ENCODE measurements at regions not wholly inside any gene's neighbourhood (a gene's known extent, or its start where the extent isn't known, plus 50 kb on each side); places are given as distances from the start of the nearest gene placed in this dataset.

- no peak for DNase-seq (ENCODE audit: low spot score)
Measured at GRCh38 chr2:126793885-126794613, 104.6 kb upstream of the TEX51 start.

- DNase-seq (ENCODE audit: low spot score), result no peak
Measured at GRCh38 chr2:126795656-126796055, 103.0 kb upstream of the TEX51 start.

GRCh38 chr2:126796931-126797621 lies 101.6 kb upstream of the TEX51 start:
- DNase-seq (ENCODE audit: low spot score), result no peak

- DNase-seq (ENCODE audit: low spot score), result no peak
Measured at GRCh38 chr2:126797622-126798275, 100.9 kb upstream of the TEX51 start.

GRCh38 chr2:126798276-126799140 lies 100.2 kb upstream of the TEX51 start:
- DNase-seq (ENCODE audit: low spot score), result no peak

- DNase-seq (ENCODE audit: low spot score), result no peak
Measured at GRCh38 chr2:126799301-126799700, 99.4 kb upstream of the TEX51 start.

GRCh38 chr2:126801473-126801872 lies 97.2 kb upstream of the TEX51 start:
- no peak for DNase-seq (ENCODE audit: low spot score)

GRCh38 chr2:126802316-126802715 lies 96.4 kb upstream of the TEX51 start:
- no peak for DNase-seq (ENCODE audit: low spot score)

GRCh38 chr2:126802774-126803433 lies 95.8 kb upstream of the TEX51 start:
- no peak for DNase-seq (ENCODE audit: low spot score)

GRCh38 chr2:126803434-126803775 lies 95.3 kb upstream of the TEX51 start:
- DNase-seq (ENCODE audit: low spot score), result no peak

GRCh38 chr2:126804347-126804746 lies 94.3 kb upstream of the TEX51 start:
- DNase-seq (ENCODE audit: low spot score), result no peak

GRCh38 chr2:126808929-126809328 lies 89.8 kb upstream of the TEX51 start:
- DNase-seq (ENCODE audit: low spot score), result no peak

- DNase-seq (ENCODE audit: low spot score), result no peak
Measured at GRCh38 chr2:126809340-126809739, 89.3 kb upstream of the TEX51 start.

- DNase-seq (ENCODE audit: low spot score), result no peak
Measured at GRCh38 chr2:126810001-126810400, 88.7 kb upstream of the TEX51 start.

GRCh38 chr2:126811101-126811500 lies 87.6 kb upstream of the TEX51 start:
- DNase-seq (ENCODE audit: low spot score), result no peak

- DNase-seq (ENCODE audit: low spot score), result no peak
Measured at GRCh38 chr2:126817172-126817571, 81.5 kb upstream of the TEX51 start.

- DNase-seq (ENCODE audit: low spot score), result no peak
Measured at GRCh38 chr2:126822115-126822514, 76.6 kb upstream of the TEX51 start.

GRCh38 chr2:126822921-126823320 lies 75.8 kb upstream of the TEX51 start:
- no peak for DNase-seq (ENCODE audit: low spot score)

- DNase-seq (ENCODE audit: low spot score), result no peak
Measured at GRCh38 chr2:126823951-126824350, 74.7 kb upstream of the TEX51 start.

- DNase-seq (ENCODE audit: low spot score), result no peak
Measured at GRCh38 chr2:126824663-126825062, 74.0 kb upstream of the TEX51 start.

GRCh38 chr2:126825316-126825715 lies 73.4 kb upstream of the TEX51 start:
- no peak for DNase-seq (ENCODE audit: low spot score)

- DNase-seq (ENCODE audit: low spot score), result no peak
Measured at GRCh38 chr2:126826491-126826890, 72.2 kb upstream of the TEX51 start.
